ENCODE measurements at regions not wholly inside any gene's neighbourhood (a gene's known extent, or its start where the extent isn't known, plus 50 kb on each side); places are given as distances from the start of the nearest gene placed in this dataset.

DNA sequence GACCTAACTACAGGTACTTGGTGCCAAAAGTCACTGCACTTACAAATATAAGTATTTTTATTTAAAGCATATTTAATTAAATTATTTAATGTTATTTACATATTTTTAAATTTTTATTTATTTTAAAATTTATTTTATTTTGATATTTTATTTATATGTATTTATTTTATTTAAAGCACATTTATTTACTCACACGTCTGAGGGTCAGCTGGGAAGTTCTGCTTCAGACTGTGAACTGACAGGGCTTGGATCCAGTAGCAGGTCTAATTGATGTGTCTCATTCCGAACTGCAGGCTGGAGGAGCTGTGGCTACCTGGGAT lies 392.5 kb downstream of the GBA3 start:
- TF ChIP-seq, protein P1, sequence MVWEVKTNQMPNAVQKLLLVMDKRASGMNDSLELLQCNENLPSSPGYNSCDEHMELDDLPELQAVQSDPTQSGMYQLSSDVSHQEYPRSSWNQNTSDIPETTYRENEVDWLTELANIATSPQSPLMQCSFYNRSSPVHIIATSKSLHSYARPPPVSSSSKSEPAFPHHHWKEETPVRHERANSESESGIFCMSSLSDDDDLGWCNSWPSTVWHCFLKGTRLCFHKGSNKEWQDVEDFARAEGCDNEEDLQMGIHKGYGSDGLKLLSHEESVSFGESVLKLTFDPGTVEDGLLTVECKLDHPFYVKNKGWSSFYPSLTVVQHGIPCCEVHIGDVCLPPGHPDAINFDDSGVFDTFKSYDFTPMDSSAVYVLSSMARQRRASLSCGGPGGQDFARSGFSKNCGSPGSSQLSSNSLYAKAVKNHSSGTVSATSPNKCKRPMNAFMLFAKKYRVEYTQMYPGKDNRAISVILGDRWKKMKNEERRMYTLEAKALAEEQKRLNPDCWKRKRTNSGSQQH (CRISPR knock-in tag; IDR thresholded peaks at IDR 0.05; ENCODE audit: low read depth): no peak
- TF ChIP-seq POLR2AphosphoS5 (IDR thresholded peaks at IDR 0.05; ENCODE audit: low read depth, low read length) (no peak), RBAK (CRISPR knock-in tag; IDR thresholded peaks at IDR 0.05) (no peak), ZBTB38 (CRISPR knock-in tag; IDR thresholded peaks at IDR 0.05) (no peak)

Data from HepG2 (cell line).